NCI-H526 treated with DMSO at 0.1 percent for 48 hours (cell line): ENCODE measurements at regions not wholly inside any gene's neighbourhood (a gene's known extent, or its start where the extent isn't known, plus 50 kb on each side); places are given as distances from the start of the nearest gene placed in this dataset.
"Not testable (repeated sequence)": the region's sequence is repeated elsewhere in the genome, so short reads cannot be mapped to it uniquely, and the experiment has no call there.

Experiments used
- DNase-seq: peaks from one replicate; lab custom pipeline; 2025; lab: John Stamatoyannopoulos, UW

- DNase-seq = no peak
Measured at GRCh38 chr14:53742233-53742620, 214.4 kb downstream of the BMP4 start.

- DNase-seq = no peak
Measured at GRCh38 chr14:53741479-53742232, 215.0 kb downstream of the BMP4 start.

GRCh38 chr14:53740570-53740969 is 216.1 kb downstream of the BMP4 start:
- no peak for DNase-seq

- no peak for DNase-seq
Measured at GRCh38 chr14:53735916-53736315, 220.7 kb downstream of the BMP4 start.

- no peak for DNase-seq
Measured at GRCh38 chr14:53723221-53723620, 233.4 kb downstream of the BMP4 start.

- no peak for DNase-seq
Measured at GRCh38 chr14:53719536-53719935, 237.1 kb downstream of the BMP4 start.

- DNase-seq = no peak
Measured at GRCh38 chr14:53716578-53716977, 240.0 kb downstream of the BMP4 start.

- no peak for DNase-seq
Measured at GRCh38 chr14:53715193-53715721, 241.4 kb downstream of the BMP4 start.

GRCh38 chr14:53714495-53715192 is 242.0 kb downstream of the BMP4 start:
- DNase-seq = no peak

- not testable (repeated sequence) for DNase-seq
Measured at GRCh38 chr14:53712901-53713300, 243.7 kb downstream of the BMP4 start.

GRCh38 chr14:53711205-53711604 is 245.4 kb downstream of the BMP4 start:
- DNase-seq = no peak

GRCh38 chr14:53710615-53711014 is 246.0 kb downstream of the BMP4 start:
- no peak for DNase-seq

GRCh38 chr14:53709381-53709780 is 247.2 kb downstream of the BMP4 start:
- DNase-seq = no peak

- no peak for DNase-seq
Measured at GRCh38 chr14:53703457-53703856, 253.2 kb downstream of the BMP4 start.

GRCh38 chr14:53701108-53701875 is 255.3 kb downstream of the BMP4 start:
- no peak for DNase-seq

- no peak for DNase-seq
Measured at GRCh38 chr14:53696217-53696965, 260.2 kb downstream of the BMP4 start.

- DNase-seq = no peak
Measured at GRCh38 chr14:53695692-53696214, 260.9 kb downstream of the BMP4 start.

- DNase-seq = no peak
Measured at GRCh38 chr14:53692885-53693284, 263.7 kb downstream of the BMP4 start.

GRCh38 chr14:53692451-53692850 is 264.2 kb downstream of the BMP4 start:
- DNase-seq = no peak

- DNase-seq = peak; percentile 4
Measured at GRCh38 chr14:53683229-53683628, 273.4 kb downstream of the BMP4 start.

GRCh38 chr14:53672526-53672925 is 284.1 kb downstream of the BMP4 start:
- no peak for DNase-seq

- no peak for DNase-seq
Measured at GRCh38 chr14:53670701-53671100, 285.9 kb downstream of the BMP4 start.
